ENCODE measurements at regions not wholly inside any gene's neighbourhood (a gene's known extent, or its start where the extent isn't known, plus 50 kb on each side); places are given as distances from the start of the nearest gene placed in this dataset.

DNA sequence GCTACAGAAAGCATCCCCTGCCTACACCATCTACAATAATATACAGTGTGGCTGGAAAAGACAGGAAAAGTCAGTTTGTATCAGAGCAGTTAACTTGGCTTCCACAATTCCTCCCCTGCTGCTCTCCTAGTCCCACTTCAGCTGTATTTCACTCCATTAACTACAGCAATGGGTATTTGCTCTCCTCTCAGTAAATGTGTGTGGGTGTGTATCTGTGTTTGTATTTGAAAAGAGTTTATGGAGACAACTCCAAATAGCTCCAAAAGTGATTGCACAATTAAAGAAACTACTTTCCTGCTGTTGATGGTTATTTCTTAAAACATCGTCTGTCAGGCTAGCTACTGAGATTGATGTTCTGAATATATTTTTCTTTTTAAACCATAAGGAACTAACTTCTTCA is 333.7 kb upstream of the FIGN start:
- no peak for TF ChIP-seq POLR2A (IDR thresholded peaks at IDR 0.05)
- no peak for TF ChIP-seq POLR2AphosphoS5 (IDR thresholded peaks at IDR 0.05)
- TF ChIP-seq, protein P1, sequence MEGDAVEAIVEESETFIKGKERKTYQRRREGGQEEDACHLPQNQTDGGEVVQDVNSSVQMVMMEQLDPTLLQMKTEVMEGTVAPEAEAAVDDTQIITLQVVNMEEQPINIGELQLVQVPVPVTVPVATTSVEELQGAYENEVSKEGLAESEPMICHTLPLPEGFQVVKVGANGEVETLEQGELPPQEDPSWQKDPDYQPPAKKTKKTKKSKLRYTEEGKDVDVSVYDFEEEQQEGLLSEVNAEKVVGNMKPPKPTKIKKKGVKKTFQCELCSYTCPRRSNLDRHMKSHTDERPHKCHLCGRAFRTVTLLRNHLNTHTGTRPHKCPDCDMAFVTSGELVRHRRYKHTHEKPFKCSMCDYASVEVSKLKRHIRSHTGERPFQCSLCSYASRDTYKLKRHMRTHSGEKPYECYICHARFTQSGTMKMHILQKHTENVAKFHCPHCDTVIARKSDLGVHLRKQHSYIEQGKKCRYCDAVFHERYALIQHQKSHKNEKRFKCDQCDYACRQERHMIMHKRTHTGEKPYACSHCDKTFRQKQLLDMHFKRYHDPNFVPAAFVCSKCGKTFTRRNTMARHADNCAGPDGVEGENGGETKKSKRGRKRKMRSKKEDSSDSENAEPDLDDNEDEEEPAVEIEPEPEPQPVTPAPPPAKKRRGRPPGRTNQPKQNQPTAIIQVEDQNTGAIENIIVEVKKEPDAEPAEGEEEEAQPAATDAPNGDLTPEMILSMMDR (IDR thresholded peaks at IDR 0.05 in 8 of 11, conservative IDR thresholded peaks at IDR 0.05 in 3 of 11): no peak

Measured in spleen (tissue), 7 donors.